CD4-positive, alpha-beta memory T cell (primary cell): ENCODE measurements at regions not wholly inside any gene's neighbourhood (a gene's known extent, or its start where the extent isn't known, plus 50 kb on each side); places are given as distances from the start of the nearest gene placed in this dataset.
"Not testable (repeated sequence)": the region's sequence is repeated elsewhere in the genome, so short reads cannot be mapped to it uniquely, and the experiment has no call there.

Source experiments
- CTCF ChIA-PET: fragments of 350-600 bp; sonication (Branson Sonifier 250); formaldehyde crosslinking; loops from one replicate; lab custom pipeline; 2021; ENCODE audit warnings: inconsistent platforms; ENCODE audit not compliant: partially characterized antibody; lab: Charles Lee
- POLR2A ChIA-PET: fragments of 350-600 bp; sonication (Branson Sonifier 250); formaldehyde crosslinking; loops from one replicate; lab custom pipeline; 2021; ENCODE audit not compliant: partially characterized antibody; lab: Charles Lee
- DNase-seq, 5 donors: peaks; one replicate each; pipeline versions ENCODE4 v3.0.0 to v3.0.0-alpha.2; 2020 to 2022; ENCODE audit warnings: mixed read lengths in 1 of 5
- H3K27ac ChIP-seq: one replicate; pipeline ENCODE4 v1.7.0; 2013; ENCODE audit warnings: low read depth, low read length
- H3K27me3 ChIP-seq: 2 replicates; pipeline ENCODE4 v1.7.0; 2013; ENCODE audit warnings: mild to moderate bottlenecking, low read length, moderate library complexity; ENCODE audit not compliant: insufficient read depth
- H3K36me3 ChIP-seq: 2 replicates; pipeline ENCODE4 v1.7.0; 2013; ENCODE audit warnings: mild to moderate bottlenecking, low read length, moderate library complexity; ENCODE audit not compliant: insufficient read depth
- H3K4me1 ChIP-seq: 2 replicates; pipeline ENCODE4 v1.7.0; 2013; ENCODE audit warnings: mild to moderate bottlenecking, low read length, moderate library complexity; ENCODE audit not compliant: insufficient read depth
- H3K4me3 ChIP-seq, 2 donors: one replicate each; pipeline ENCODE4 v1.7.0; 2013; ENCODE audit warnings: low read length in 2 of 2, mild to moderate bottlenecking in 1 of 2
- H3K9me3 ChIP-seq, 2 donors: one replicate each; pipeline ENCODE4 v1.7.0; 2013; ENCODE audit warnings: low read length in 2 of 2, control low read depth in 1 of 2; ENCODE audit not compliant: control insufficient read depth in 1 of 2
- H3K27ac Mint-ChIP-seq, 7 donors: one replicate each; pipeline ENCODE4 v1.8.0; 2020 to 2021; ENCODE audit warnings: mixed read lengths in 7 of 7, mild to moderate bottlenecking in 6 of 7, inconsistent platforms in 3 of 7, moderate library complexity in 3 of 7
- H3K27me3 Mint-ChIP-seq, 2 donors: one replicate each; pipeline ENCODE4 v1.8.0; 2020 to 2021; ENCODE audit warnings: mixed read lengths in 2 of 2
- H3K36me3 Mint-ChIP-seq, 2 donors: one replicate each; pipeline ENCODE4 v1.8.0; 2020 to 2021; ENCODE audit warnings: mixed read lengths in 2 of 2, inconsistent platforms in 1 of 2, mild to moderate bottlenecking in 1 of 2
- H3K4me1 Mint-ChIP-seq, 4 donors: one replicate each; pipeline ENCODE4 v1.8.0; 2020 to 2021; ENCODE audit warnings: mixed read lengths in 4 of 4, mild to moderate bottlenecking in 1 of 4
- H3K4me3 Mint-ChIP-seq, 8 donors: one replicate each; pipeline ENCODE4 v1.8.0; 2020 to 2021; ENCODE audit warnings: mixed read lengths in 8 of 8, mild to moderate bottlenecking in 7 of 8, moderate library complexity in 6 of 8, inconsistent platforms in 3 of 8
- H3K9me3 Mint-ChIP-seq, 8 donors: one replicate each; pipeline ENCODE4 v1.8.0; 2020 to 2021; ENCODE audit warnings: mixed read lengths in 8 of 8, mild to moderate bottlenecking in 5 of 8, inconsistent platforms in 3 of 8, moderate library complexity in 1 of 8
- intact Hi-C: fragments of 100-400 bp; cut with micrococcal nuclease; formaldehyde crosslinking; loops from one replicate; pipeline ENCODE4 v1.15.1; 2023

DNA sequence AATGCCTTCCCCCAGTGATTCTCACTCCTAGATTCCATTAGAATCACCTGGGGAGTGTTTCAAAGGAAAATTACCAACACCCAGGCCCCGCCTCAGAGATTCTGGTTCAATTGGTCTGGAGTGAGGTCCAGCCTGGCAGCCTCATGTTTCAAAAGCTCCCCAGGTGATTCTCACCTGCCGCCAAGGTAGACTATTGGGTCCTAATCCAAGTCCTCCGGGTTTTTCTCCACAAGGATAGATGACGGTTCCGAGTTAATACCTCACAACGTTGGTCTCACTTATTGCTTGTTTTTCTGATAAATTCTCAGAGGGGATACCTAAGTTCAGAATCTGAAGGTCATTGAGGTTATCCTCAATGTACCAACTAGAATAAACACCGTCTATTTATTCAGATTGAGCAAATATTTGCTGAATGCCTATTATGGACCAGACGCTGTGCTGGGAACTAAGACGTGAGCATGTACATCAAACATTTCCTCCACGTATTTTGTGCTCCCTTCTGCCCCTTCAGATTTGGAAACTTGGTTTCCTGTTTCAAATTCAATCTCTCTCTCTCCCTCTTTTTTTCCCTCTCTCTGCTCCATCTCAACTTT, 97.5 kb downstream of the SEC16B start:
- Mint-ChIP-seq H3K36me3 (no peaks in the 10 kb centered on the region), H3K4me1 (no peaks in the 10 kb centered on the region), H3K27ac (no peak overlapping the region), H3K27me3 (no peaks in the 10 kb centered on the region), H3K9me3 (peaks cover 0 to 10% (median 6%) of the 10 kb centered on the region in 8 donors), H3K4me3 (no peak overlapping the region)
- no peaks in the 10 kb centered on the region for H3K9me3 ChIP-seq
- ChIA-PET POLR2A (no interaction called here), CTCF (no interaction called here)
- no peaks in the 10 kb centered on the region for H3K27me3 ChIP-seq
- H3K4me3 ChIP-seq, result no peak overlapping the region
- intact Hi-C loops, result no loop called here
- no peaks in the 10 kb centered on the region for H3K4me1 ChIP-seq
- H3K36me3 ChIP-seq, result no peaks in the 10 kb centered on the region
- no peak for DNase-seq
- H3K27ac ChIP-seq, result no peak overlapping the region

DNA sequence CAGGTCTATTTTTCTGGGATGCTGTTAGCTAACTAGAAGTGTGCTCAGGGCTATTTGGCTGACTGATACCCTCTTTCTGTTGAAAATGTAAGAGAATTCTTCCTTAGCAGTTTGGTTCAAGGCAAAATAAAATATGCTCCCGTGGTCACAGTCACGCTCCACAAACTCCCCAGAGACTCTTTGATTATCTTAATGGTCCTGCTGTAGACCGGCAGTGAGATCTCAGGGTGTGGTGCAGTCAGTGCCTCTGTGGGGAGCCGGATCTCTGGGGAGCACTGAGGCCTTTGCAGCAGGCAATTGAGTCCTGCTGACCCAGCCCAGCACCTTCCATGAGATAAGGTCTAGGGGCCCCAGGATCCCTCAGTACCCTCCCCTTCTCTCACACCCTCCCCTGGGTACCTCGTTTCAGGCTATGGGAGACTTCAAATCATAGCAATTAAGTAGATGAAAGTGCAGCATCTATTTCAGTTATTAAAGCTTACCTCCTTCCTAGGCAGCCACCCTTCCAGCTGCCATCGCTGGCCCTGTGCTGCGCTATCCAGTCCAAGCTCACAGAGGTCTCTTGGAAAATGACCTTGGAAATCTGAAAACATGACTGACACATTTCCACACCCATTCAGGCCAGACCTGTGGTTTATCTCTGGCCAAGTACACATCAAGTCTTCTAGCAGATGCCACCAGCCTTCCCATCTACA, 98.1 kb downstream of the SEC16B start:
- no peaks in the 10 kb centered on the region for H3K27me3 ChIP-seq
- no peaks in the 10 kb centered on the region for H3K4me1 Mint-ChIP-seq
- H3K36me3 Mint-ChIP-seq, result no peaks in the 10 kb centered on the region
- peaks cover 0 to 9% (median 3%) of the 10 kb centered on the region in 8 donors for H3K9me3 Mint-ChIP-seq
- H3K36me3 ChIP-seq, result no peaks in the 10 kb centered on the region
- H3K9me3 ChIP-seq, result no peaks in the 10 kb centered on the region
- no peaks in the 10 kb centered on the region for H3K27me3 Mint-ChIP-seq
- H3K27ac Mint-ChIP-seq, result no peak overlapping the region
- H3K27ac ChIP-seq, result no peak overlapping the region
- no peaks in the 10 kb centered on the region for H3K4me1 ChIP-seq
- ChIA-PET POLR2A (no interaction called here), CTCF (no interaction called here)
- DNase-seq, result no peak
- H3K4me3 ChIP-seq, result no peak overlapping the region
- intact Hi-C loops, result no loop called here
- no peak overlapping the region for H3K4me3 Mint-ChIP-seq

DNA sequence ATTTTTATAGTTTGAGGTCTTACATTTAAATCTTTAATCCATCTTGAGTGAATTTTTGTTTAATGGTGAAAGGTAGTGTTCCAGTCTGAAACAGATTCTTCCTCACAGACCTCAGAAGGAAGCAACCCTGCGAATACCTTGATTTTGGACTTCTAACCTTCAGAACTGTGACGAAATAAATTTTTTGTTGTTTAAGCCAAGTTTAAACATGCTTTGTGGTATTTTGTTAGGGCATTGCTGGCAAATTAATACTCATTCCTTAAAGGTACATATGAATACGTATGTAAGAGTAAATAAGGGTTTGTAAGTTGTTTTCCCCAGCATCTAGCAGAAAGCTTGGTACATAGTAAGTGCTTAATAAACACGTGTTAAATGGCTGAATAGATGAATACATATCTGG, 100.3 kb downstream of the SEC16B start:
- no peaks in the 10 kb centered on the region for H3K4me1 Mint-ChIP-seq
- Histone ChIP-seq H3K4me3 (no peak overlapping the region), H3K27me3 (no peaks in the 10 kb centered on the region), H3K4me1 (no peaks in the 10 kb centered on the region), H3K36me3 (no peaks in the 10 kb centered on the region), H3K9me3 (no peaks in the 10 kb centered on the region), H3K27ac (no peak overlapping the region)
- no peak overlapping the region for H3K4me3 Mint-ChIP-seq
- no peak for DNase-seq
- H3K27me3 Mint-ChIP-seq, result peaks cover 0 to 1% of the 10 kb centered on the region in 2 donors
- ChIA-PET CTCF (no interaction called here), POLR2A (no interaction called here)
- no peak overlapping the region for H3K27ac Mint-ChIP-seq
- intact Hi-C loops, result no loop called here
- H3K9me3 Mint-ChIP-seq, result peaks cover 0 to 9% (median 4%) of the 10 kb centered on the region in 8 donors
- H3K36me3 Mint-ChIP-seq, result no peaks in the 10 kb centered on the region

DNA sequence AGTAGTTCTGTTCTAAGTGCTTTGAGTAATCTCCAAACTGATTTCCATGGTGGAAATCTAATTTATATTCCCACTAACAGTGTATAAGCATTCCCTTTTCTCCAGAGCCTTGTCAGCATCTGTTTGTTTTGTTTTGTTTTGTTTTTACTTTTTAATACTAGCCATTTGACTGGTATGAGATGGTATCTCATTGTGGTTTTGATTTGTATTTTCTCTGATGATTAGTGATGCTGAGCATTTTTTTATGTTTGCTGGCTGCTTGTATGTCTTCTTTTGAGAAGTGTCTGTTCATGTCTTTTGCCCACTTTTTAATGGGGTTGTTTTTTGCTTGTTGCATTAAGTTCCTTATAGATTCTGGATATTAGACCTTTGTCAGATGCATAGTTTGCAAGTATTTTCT, 100.8 kb downstream of the SEC16B start:
- POLR2A ChIA-PET, H3K36me3 Mint-ChIP-seq, H3K9me3 Mint-ChIP-seq, H3K4me3 ChIP-seq, H3K9me3 ChIP-seq, H3K4me1 ChIP-seq, H3K27me3 ChIP-seq, H3K27ac Mint-ChIP-seq, DNase-seq, intact Hi-C loops, H3K36me3 ChIP-seq, CTCF ChIA-PET, H3K27ac ChIP-seq, H3K4me1 Mint-ChIP-seq, H3K27me3 Mint-ChIP-seq, H3K4me3 Mint-ChIP-seq: not testable (repeated sequence)

DNA sequence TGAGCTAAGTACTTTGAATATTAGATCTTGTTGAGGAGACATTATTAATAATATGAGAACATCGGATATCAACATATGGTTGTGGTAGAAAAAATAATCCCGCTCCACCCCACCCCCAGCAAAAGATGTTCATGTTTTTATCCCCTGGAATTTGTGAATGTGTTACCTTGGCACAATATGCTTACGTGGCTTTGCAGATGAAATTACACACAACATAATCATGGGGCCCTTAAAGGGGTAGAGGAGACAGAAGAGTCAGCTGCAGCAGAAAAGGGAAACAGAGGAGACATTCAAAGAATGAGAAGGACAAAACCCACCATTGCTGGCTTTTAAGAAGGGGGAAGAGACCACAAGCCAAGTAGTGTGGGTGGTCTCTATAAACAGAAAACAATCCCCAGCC, 104.1 kb downstream of the SEC16B start:
- intact Hi-C loops, result no loop called here
- Mint-ChIP-seq H3K36me3 (no peaks in the 10 kb centered on the region), H3K4me3 (no peak overlapping the region), H3K4me1 (no peaks in the 10 kb centered on the region), H3K27me3 (peaks cover 0 to 1% of the 10 kb centered on the region in 2 donors), H3K9me3 (peaks cover 0 to 12% (median 4%) of the 10 kb centered on the region in 8 donors), H3K27ac (no peak overlapping the region)
- no peak overlapping the region for H3K27ac ChIP-seq
- ChIA-PET CTCF (no interaction called here), POLR2A (no interaction called here)
- H3K9me3 ChIP-seq, result no peaks in the 10 kb centered on the region
- H3K4me3 ChIP-seq, result no peak overlapping the region
- H3K27me3 ChIP-seq, result no peaks in the 10 kb centered on the region
- no peak for DNase-seq
- no peaks in the 10 kb centered on the region for H3K36me3 ChIP-seq
- H3K4me1 ChIP-seq, result no peaks in the 10 kb centered on the region

DNA sequence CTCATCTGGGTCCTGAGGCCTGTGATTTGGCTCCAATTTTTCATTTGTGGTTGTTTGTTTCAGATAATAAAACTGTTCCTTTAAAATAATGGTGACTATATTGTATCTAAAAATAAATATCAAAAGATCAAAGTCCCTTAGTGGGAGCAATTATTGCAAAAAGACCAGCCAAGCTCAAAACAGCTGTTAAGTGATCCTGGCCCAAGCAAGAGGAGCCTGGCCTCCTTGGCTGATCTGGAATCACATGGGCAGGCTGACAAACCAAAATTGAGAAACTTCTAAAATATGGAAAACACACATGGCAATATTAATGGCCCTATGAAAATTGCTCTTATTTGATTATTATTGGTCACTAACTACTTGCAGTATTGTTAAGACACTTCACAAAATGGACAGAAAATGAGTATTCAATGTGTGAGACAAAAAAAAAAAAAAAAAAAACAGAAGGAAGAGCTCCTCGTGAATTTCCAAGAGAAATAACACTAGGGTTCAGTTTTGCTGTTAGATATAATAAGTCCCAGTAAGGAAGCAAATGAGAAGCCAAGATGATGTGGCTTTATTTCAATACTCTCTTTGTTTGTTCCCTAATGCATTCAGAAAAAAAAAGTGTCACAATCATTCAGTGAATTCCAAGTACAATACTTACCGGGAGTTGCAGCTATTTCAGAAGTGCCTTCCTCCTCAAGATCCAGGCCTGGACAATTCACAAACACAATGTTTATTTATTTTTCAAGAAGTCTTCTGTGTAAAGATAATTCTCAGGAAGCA, 105.1 kb downstream of the SEC16B start:
- Histone ChIP-seq H3K27ac (no peak overlapping the region), H3K4me1 (no peaks in the 10 kb centered on the region), H3K9me3 (no peaks in the 10 kb centered on the region), H3K36me3 (no peaks in the 10 kb centered on the region), H3K27me3 (no peaks in the 10 kb centered on the region), H3K4me3 (no peak overlapping the region)
- ChIA-PET CTCF (no interaction called here), POLR2A (no interaction called here)
- DNase-seq, result no peak
- intact Hi-C loops, result no loop called here
- Mint-ChIP-seq H3K36me3 (no peaks in the 10 kb centered on the region), H3K27me3 (peaks cover 0 to 1% of the 10 kb centered on the region in 2 donors), H3K9me3 (peaks cover 0 to 9% (median 3%) of the 10 kb centered on the region in 8 donors), H3K4me3 (no peak overlapping the region), H3K4me1 (no peaks in the 10 kb centered on the region), H3K27ac (no peak overlapping the region)

DNA sequence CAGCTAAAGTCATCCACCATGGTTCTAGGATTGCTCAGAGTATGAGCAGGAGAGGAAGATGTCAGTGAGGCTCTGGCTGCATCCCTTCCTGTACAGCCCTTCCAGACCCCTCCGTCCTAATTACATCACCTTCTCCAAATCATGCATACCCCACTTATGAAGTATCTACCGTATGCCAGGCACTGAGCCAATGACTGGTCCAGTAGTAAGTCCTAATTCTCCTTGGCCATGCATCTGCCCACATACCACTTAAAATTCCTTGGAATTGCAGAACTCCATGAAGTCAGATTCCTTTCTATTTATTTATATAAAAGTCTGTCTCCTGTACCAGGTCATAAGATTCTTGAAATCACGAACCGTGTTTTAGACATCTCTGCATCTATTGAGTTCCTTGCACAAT, 106.1 kb downstream of the SEC16B start:
- H3K9me3 Mint-ChIP-seq, result peaks cover 0 to 9% (median 3%) of the 10 kb centered on the region in 8 donors
- no peaks in the 10 kb centered on the region for H3K36me3 Mint-ChIP-seq
- no peaks in the 10 kb centered on the region for H3K36me3 ChIP-seq
- CTCF ChIA-PET, result no interaction called here
- H3K27ac Mint-ChIP-seq, result no peak overlapping the region
- no peak overlapping the region for H3K4me3 Mint-ChIP-seq
- no peak overlapping the region for H3K27ac ChIP-seq
- POLR2A ChIA-PET, result no interaction called here
- peaks cover 0 to 1% of the 10 kb centered on the region in 2 donors for H3K27me3 Mint-ChIP-seq
- H3K4me3 ChIP-seq, result no peak overlapping the region
- no peaks in the 10 kb centered on the region for H3K4me1 Mint-ChIP-seq
- DNase-seq, result no peak
- H3K27me3 ChIP-seq, result no peaks in the 10 kb centered on the region
- H3K4me1 ChIP-seq, result no peaks in the 10 kb centered on the region
- intact Hi-C loops, result no loop called here
- no peaks in the 10 kb centered on the region for H3K9me3 ChIP-seq
